ENCODE measurements at regions not wholly inside any gene's neighbourhood (a gene's known extent, or its start where the extent isn't known, plus 50 kb on each side); places are given as distances from the start of the nearest gene placed in this dataset.
"Not testable (repeated sequence)": the region's sequence is repeated elsewhere in the genome, so short reads cannot be mapped to it uniquely, and the experiment has no call there.

GRCh38 chr14:105647426-105647783 is 121.0 kb downstream of the TMEM121 start:
- TF ChIP-seq CTCF (IDR thresholded peaks at IDR 0.05; ENCODE audit: low read depth, low read length, poor library complexity, severe bottlenecking); EZH2phosphoT487 (IDR thresholded peaks at IDR 0.05; ENCODE audit: borderline replicate concordance, low read length): not testable (repeated sequence)

Data from DOHH2 (cell line).